Transverse colon (tissue), 4 donors: ENCODE measurements at regions not wholly inside any gene's neighbourhood (a gene's known extent, or its start where the extent isn't known, plus 50 kb on each side); places are given as distances from the start of the nearest gene placed in this dataset.

Source experiments
- DNase-seq: peaks from one replicate; pipeline ENCODE4 v3.0.0-alpha.2; 2019
- H3K27ac ChIP-seq, 4 donors: fragments of 200-600 bp; sonication (generic); 2 replicates each; pipeline ENCODE4 v1.5.1; 2016 to 2018; ENCODE audit warnings: inconsistent platforms in 4 of 4
- H3K27me3 ChIP-seq: fragments of 200-600 bp; sonication (generic); 2 replicates; pipeline ENCODE4 v1.5.1; 2017; ENCODE audit warnings: inconsistent platforms
- H3K36me3 ChIP-seq, 4 donors: fragments of 200-600 bp; sonication (generic); 2 replicates each; pipeline ENCODE4 v1.5.1; 2017 to 2019; ENCODE audit warnings: inconsistent platforms in 4 of 4
- H3K4me1 ChIP-seq, 4 donors: fragments of 200-600 bp; sonication (generic); 2 replicates each; pipeline ENCODE4 v1.5.1; 2017 to 2020; ENCODE audit warnings: inconsistent platforms in 4 of 4
- H3K4me3 ChIP-seq, 4 donors: fragments of 200-600 bp; sonication (generic); 1 replicate in 1 of 4; 2 replicates in 3 of 4; pipeline versions ENCODE4 v1.5.1 to v1.6.1; 2017 to 2019; ENCODE audit warnings: inconsistent platforms in 4 of 4
- H3K9me3 ChIP-seq, 2 donors: fragments of 200-600 bp; sonication (generic); 2 replicates each; pipeline ENCODE4 v1.5.1; 2017 to 2019; ENCODE audit warnings: inconsistent platforms in 2 of 2
- EP300 ChIP-seq: sonication (generic); formaldehyde crosslinking; IDR thresholded peaks from one replicate; pipeline ENCODE4 v1.6.1; 2017; ENCODE audit warnings: antibody characterized with exemption, low read depth
- POLR2A ChIP-seq: fragments of 450-650 bp; IDR thresholded peaks from one replicate; pipeline ENCODE4 v1.6.1; 2016; ENCODE audit warnings: antibody characterized with exemption, mild to moderate bottlenecking, moderate library complexity
- POLR2AphosphoS5 ChIP-seq, 3 donors: sonication (generic); formaldehyde crosslinking; IDR thresholded peaks; one replicate each; pipeline ENCODE4 v1.6.1; 2016; ENCODE audit warnings: antibody characterized with exemption in 3 of 3
- WGBS, 2 donors: methylation state at CpG; one replicate each; pipeline ENCODE4 v1.1.5; 2018; ENCODE audit warnings: low coverage in 1 of 2; 5-methylcytosine and 5-hydroxymethylcytosine counted together
- in situ Hi-C, 4 donors: fragments of 200-750 bp; cut with MboI; loops; one replicate each; pipeline versions ENCODE4 v1.15.0 to v1.15.1; 2017; ENCODE audit warnings: low sequenced_read_pairs in 3 of 4, low pct_ligation_motif_present in 1 of 4, low pct_unique_long_range_greater_than_20kb in 1 of 4
- intact Hi-C: fragments of 100-400 bp; cut with DNase I; formaldehyde crosslinking; loops from one replicate; pipeline ENCODE4 v1.15.1; 2023; ENCODE audit warnings: low total_unique reads
- TF ChIP-seq, protein P1 (sequence below), 5 experiments: fragments of 200-600 bp in 3 of 5; fragments of 450-650 bp in 2 of 5; sonication (generic) in 3 of 5; IDR thresholded peaks; 1 replicate in 2 of 5; 2 replicates in 3 of 5; pipeline ENCODE4 v1.5.1; 2016 to 2017; ENCODE audit warnings: antibody characterized with exemption in 5 of 5, inconsistent platforms in 3 of 5, mild to moderate bottlenecking in 2 of 5, moderate library complexity in 1 of 5

DNA sequence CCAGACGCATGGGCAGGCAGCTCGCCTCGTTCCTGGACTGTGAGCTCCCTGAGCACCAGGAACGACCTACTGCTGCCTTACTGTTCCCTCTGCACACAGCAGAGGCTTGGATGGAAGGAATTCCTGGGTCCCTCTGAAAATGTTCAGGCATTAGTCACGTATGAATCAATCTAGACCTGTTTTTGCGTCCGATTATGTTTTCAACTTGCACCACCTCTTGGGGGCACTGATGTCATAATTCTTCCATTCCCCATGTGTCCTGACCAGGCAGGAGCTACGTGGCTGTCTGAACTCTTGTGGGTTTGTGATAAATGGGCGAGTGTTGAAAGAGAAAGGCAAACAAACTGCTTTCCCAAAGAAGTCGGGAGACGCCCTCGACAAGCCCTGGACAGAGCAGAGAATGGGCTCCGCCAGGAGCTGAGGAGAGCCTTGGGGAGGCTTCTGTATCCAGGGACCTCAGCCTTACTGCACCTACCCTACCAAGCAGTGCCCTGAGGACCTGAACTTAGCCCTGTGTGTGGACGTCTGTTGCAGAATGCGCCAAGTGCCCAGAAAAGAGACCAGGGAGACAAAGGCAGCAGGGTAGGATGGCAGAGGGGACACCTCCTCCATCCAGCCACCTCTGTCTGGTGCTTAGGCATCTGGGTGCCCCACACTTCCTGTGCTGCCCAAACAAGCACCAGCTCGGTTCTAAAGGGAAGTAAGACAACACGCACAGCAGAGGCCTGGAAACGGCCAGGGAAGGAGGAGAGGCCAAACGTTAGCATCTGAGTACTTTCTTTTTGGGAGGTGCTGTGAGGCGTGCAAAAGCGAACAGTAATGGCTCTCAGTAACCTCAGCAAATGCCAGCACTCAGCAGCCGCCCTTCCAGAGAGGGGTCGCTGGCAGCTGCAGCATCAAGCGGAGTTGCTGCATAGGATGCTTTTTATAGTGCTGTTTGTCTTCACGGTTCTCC, 124.2 kb downstream of the LY86 start:
- Histone ChIP-seq H3K9me3 (no peaks in the 10 kb centered on the region), H3K27me3 (no peaks in the 10 kb centered on the region), H3K27ac (peak overlapping the region; percentile 66 to 83 (median 78)), H3K4me3 (no peak overlapping the region), H3K36me3 (no peaks in the 10 kb centered on the region), H3K4me1 (peaks cover 10 to 32% (median 22%) of the 10 kb centered on the region in 4 donors)
- intact Hi-C loops = no loop called here
- TF ChIP-seq, protein P1, sequence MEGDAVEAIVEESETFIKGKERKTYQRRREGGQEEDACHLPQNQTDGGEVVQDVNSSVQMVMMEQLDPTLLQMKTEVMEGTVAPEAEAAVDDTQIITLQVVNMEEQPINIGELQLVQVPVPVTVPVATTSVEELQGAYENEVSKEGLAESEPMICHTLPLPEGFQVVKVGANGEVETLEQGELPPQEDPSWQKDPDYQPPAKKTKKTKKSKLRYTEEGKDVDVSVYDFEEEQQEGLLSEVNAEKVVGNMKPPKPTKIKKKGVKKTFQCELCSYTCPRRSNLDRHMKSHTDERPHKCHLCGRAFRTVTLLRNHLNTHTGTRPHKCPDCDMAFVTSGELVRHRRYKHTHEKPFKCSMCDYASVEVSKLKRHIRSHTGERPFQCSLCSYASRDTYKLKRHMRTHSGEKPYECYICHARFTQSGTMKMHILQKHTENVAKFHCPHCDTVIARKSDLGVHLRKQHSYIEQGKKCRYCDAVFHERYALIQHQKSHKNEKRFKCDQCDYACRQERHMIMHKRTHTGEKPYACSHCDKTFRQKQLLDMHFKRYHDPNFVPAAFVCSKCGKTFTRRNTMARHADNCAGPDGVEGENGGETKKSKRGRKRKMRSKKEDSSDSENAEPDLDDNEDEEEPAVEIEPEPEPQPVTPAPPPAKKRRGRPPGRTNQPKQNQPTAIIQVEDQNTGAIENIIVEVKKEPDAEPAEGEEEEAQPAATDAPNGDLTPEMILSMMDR (IDR thresholded peaks at IDR 0.05) = peak in 1 of 5 experiments; percentile 23
- TF ChIP-seq POLR2A (peak; percentile 25), POLR2AphosphoS5 (IDR thresholded peaks at IDR 0.05) (peak in 1 of 3 donors; percentile 43), EP300 (no peak)
- in situ Hi-C loops = loop anchor here in 1 of 4 donors (25.0 kb wide), 1 partner anchor 525 kb away; no protein-coding TSS in a partner anchor
- DNase-seq = peak; percentile 51
- 31 to 42% methylated on average over 6 to 24 of the region's 25 CpGs for WGBS, 2 donors

DNA sequence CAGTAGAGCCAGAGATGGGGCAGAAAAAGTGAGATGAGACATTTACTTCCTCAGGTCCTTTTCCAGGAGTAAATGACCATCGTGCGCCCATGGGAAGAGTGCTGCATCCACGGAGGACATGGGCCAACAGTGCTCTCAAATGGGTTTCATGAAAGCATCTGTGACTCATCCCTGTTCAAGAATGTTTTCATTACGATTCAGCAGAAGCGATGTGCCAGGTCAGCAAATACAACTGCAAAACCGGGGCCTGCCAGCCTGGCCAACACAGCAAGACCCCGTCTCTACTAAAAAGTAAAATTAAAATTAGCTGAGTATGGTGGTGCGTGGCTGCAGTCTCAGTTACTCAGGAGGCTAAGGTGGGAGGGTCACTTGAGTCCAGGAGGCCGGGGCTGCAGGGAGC, 125.1 kb downstream of the LY86 start:
- in situ Hi-C loops (loop anchor here in 1 of 4 donors (25.0 kb wide), 1 partner anchor 524 kb away; no protein-coding TSS in a partner anchor), intact Hi-C loops (no loop called here)
- no peak for TF ChIP-seq POLR2AphosphoS5 (IDR thresholded peaks at IDR 0.05)
- no peak for TF ChIP-seq EP300
- no peak for TF ChIP-seq POLR2A
- TF ChIP-seq, protein P1 (IDR thresholded peaks at IDR 0.05) = no peak
- no peak for DNase-seq
- peak overlapping the region; percentile 66 to 83 (median 78) for H3K27ac ChIP-seq
- H3K36me3 ChIP-seq = no peaks in the 10 kb centered on the region
- H3K4me1 ChIP-seq = peaks cover 10 to 32% (median 22%) of the 10 kb centered on the region in 4 donors
- WGBS, 2 donors = 60 to 63% methylated on average over 8 to 9 of the region's 9 CpGs
- H3K4me3 ChIP-seq = no peak overlapping the region
- no peaks in the 10 kb centered on the region for H3K27me3 ChIP-seq
- H3K9me3 ChIP-seq = no peaks in the 10 kb centered on the region

DNA sequence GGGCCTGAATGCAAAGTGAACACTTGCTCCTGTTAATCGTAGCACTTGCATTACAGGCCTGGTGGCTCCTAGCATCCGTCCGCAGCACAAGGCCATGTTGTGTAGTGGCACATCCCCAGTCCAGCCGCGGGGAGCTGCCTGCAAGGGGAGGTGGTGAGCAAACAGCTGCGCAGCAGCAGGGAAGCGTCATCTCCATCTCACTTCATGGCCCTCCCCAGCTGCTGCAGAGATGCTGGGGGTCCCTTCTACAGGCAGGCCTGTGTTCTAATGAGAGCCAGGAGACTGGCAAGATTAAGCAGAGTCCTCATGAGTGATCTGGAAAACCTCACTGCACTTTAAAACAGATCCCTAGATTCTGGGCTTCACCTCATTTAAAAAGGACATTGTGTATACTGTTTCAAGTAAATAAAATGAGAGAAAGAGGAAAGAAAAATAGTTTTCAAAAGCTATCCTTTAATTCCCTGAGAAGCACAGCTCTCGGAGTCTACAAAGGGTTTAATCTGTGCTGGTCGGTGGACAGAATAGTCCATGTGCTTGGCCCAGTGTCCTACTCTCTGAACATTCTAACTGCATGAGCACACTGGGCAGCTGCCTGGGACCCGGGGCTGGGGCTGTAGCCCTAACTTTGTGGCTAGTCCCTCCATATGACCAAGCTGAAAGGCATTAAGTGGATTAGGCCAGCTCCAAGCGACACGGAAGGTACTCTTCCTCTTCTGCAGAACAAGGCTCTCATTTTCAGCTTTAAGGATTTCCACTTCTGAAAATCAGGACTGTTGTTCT, 125.8 kb downstream of the LY86 start:
- intact Hi-C loops (no loop called here), in situ Hi-C loops (loop anchor here in 1 of 4 donors (25.0 kb wide), 1 partner anchor 523 kb away; no protein-coding TSS in a partner anchor)
- Histone ChIP-seq H3K4me3 (no peak overlapping the region), H3K4me1 (peaks cover 10 to 32% (median 22%) of the 10 kb centered on the region in 4 donors), H3K36me3 (no peaks in the 10 kb centered on the region), H3K27ac (peak overlapping the region; percentile 66 to 83 (median 78)), H3K27me3 (no peaks in the 10 kb centered on the region), H3K9me3 (no peaks in the 10 kb centered on the region)
- WGBS, 2 donors = 43 to 73% methylated on average over 1 to 12 of the region's 12 CpGs
- DNase-seq = no peak
- TF ChIP-seq POLR2AphosphoS5 (IDR thresholded peaks at IDR 0.05) (no peak), EP300 (no peak)

DNA sequence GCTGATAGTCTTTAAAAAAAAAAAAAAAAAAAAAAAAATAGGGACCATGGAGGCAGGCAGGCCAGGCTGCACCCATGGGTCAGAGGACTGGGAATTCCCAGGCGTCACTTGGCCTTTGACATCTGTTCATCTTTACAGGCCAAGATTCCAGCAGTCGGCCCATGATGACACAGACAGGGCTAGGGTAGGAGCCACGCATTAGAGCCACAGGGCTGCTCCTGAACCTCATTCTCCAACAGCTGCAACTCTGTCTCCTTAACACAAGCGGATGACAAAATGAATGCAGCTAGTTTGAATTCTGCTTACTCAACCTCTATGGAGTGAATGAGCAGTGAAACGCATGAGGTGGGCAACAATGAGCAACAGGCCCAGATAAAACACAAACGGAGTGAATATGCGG, 126.4 kb downstream of the LY86 start:
- Histone ChIP-seq H3K4me3 (no peak overlapping the region), H3K27me3 (no peaks in the 10 kb centered on the region), H3K9me3 (no peaks in the 10 kb centered on the region), H3K27ac (peak overlapping the region in 2 of 4 donors; percentile 66 to 83), H3K36me3 (no peaks in the 10 kb centered on the region), H3K4me1 (peaks cover 10 to 32% (median 22%) of the 10 kb centered on the region in 4 donors)
- intact Hi-C loops = loop anchor here (5.0 kb wide), 1 partner anchor 512 kb away; no protein-coding TSS in a partner anchor
- TF ChIP-seq POLR2AphosphoS5 (IDR thresholded peaks at IDR 0.05) (no peak), POLR2A (no peak), EP300 (no peak)
- TF ChIP-seq, protein P1 (IDR thresholded peaks at IDR 0.05) = no peak
- in situ Hi-C loops = loop anchor here in 1 of 4 donors (25.0 kb wide), 1 partner anchor 522 kb away; no protein-coding TSS in a partner anchor
- 70 to 82% methylated on average over 3 to 7 of the region's 7 CpGs for WGBS, 2 donors
- DNase-seq = no peak
